Endothelial cell of umbilical vein (primary cell): ENCODE measurements at regions not wholly inside any gene's neighbourhood (a gene's known extent, or its start where the extent isn't known, plus 50 kb on each side); places are given as distances from the start of the nearest gene placed in this dataset.

Experiments
- BruUV-seq: library from RNA; stranded (reverse); fragments of 400-500 nt; replicated peaks from 2 replicates; lab custom pipeline; 2021; lab: Mats Ljungman, UMichigan
- CTCF ChIA-PET: fragments of 300-600, 350-600 bp; sonication (Branson Sonifier 250); formaldehyde crosslinking; loops from one replicate; lab custom pipeline; 2021; ENCODE audit warnings: antibody characterized with exemption, inconsistent platforms; lab: Charles Lee
- POLR2A ChIA-PET: fragments of 300-600, 350-600 bp; sonication (Branson Sonifier 250); formaldehyde crosslinking; loops from one replicate; lab custom pipeline; 2021; ENCODE audit warnings: antibody characterized with exemption, inconsistent platforms; lab: Charles Lee
- DNase-seq: peaks from one replicate; pipeline ENCODE4 v3.0.0-alpha.2; 2011; ENCODE audit warnings: low read depth, low spot score
- FAIRE-seq: peaks from 2 replicates; lab custom pipeline; 2011; peaks lifted over from hg19 to GRCh38; lab: Jason Lieb, UNC
- H2AFZ ChIP-seq: 2 replicates; pipeline ENCODE4 v1.6.0; 2012; ENCODE audit warnings: low read depth, low read length, control low read depth, inconsistent platforms
- H3K27ac ChIP-seq: 2 replicates; pipeline ENCODE4 v1.5.1; 2011; ENCODE audit warnings: low read depth, mild to moderate bottlenecking, control low read depth, low read length, moderate library complexity; ENCODE audit not compliant: insufficient read depth
- H3K27me3 ChIP-seq, 2 experiments: 2 replicates each; pipeline versions ENCODE4 v1.6.0 to v1.6.1; 2011; ENCODE audit warnings: low read length in 2 of 2, mixed read lengths in 1 of 2; ENCODE audit not compliant: control insufficient read depth in 2 of 2, insufficient read depth in 2 of 2
- H3K36me3 ChIP-seq, 2 experiments: 2 replicates in 1 of 2; 3 replicates in 1 of 2; pipeline ENCODE4 v1.5.1; 2011; ENCODE audit warnings: low read length in 2 of 2, mild to moderate bottlenecking in 1 of 2, moderate library complexity in 1 of 2; ENCODE audit not compliant: control insufficient read depth in 2 of 2, insufficient read depth in 2 of 2; ENCODE audit errors: extremely low read depth in 1 of 2
- H3K4me1 ChIP-seq: 3 replicates; pipeline ENCODE4 v1.5.1; 2011; ENCODE audit warnings: mild to moderate bottlenecking, low read length; ENCODE audit not compliant: control insufficient read depth, insufficient read depth; ENCODE audit errors: extremely low read depth
- H3K4me2 ChIP-seq: 2 replicates; pipeline ENCODE4 v1.6.1; 2011; ENCODE audit warnings: low read length, control low read depth, mixed read lengths; ENCODE audit not compliant: insufficient read depth
- H3K4me3 ChIP-seq, 3 experiments: fragments of 200-600 bp in 1 of 3; sonication (generic), shearing (Covaris generic) in 1 of 3; replicated peaks in 1 of 3; 2 replicates each; pipeline ENCODE4 v1.5.1; 2011 to 2016; ENCODE audit warnings: control low read depth in 3 of 3, low read length in 3 of 3, mild to moderate bottlenecking in 2 of 3, inconsistent platforms in 1 of 3, low read depth in 1 of 3, moderate library complexity in 1 of 3; ENCODE audit not compliant: insufficient read depth in 1 of 3
- H3K79me2 ChIP-seq: 2 replicates; pipeline ENCODE4 v1.6.0; 2012; ENCODE audit warnings: low read length, inconsistent platforms; ENCODE audit not compliant: control insufficient read depth, insufficient read depth
- H3K9ac ChIP-seq: replicated peaks from 2 replicates; pipeline ENCODE3; 2011; ENCODE audit warnings: low read length, control low read depth; ENCODE audit not compliant: insufficient read depth; ENCODE audit errors: extremely low read depth
- H3K9me1 ChIP-seq: replicated peaks from 3 replicates; pipeline ENCODE4 v1.6.0; 2011; ENCODE audit warnings: mild to moderate bottlenecking, low read length; ENCODE audit not compliant: control insufficient read depth, insufficient read depth; ENCODE audit errors: extremely low read depth
- H3K9me3 ChIP-seq: replicated peaks from 2 replicates; pipeline ENCODE4 v1.5.1; 2012; ENCODE audit warnings: low read length, inconsistent platforms; ENCODE audit not compliant: control insufficient read depth, insufficient read depth
- H4K20me1 ChIP-seq: replicated peaks from 2 replicates; pipeline ENCODE3; 2011; ENCODE audit warnings: mild to moderate bottlenecking, low read length; ENCODE audit not compliant: control insufficient read depth, insufficient read depth; ENCODE audit errors: extremely low read depth
- CTCF ChIP-seq, 2 donors: IDR thresholded peaks; 1 replicate in 1 of 2; 2 replicates in 1 of 2; pipeline ENCODE4 v1.5.1; 2011; ENCODE audit warnings: low read length in 2 of 2, mild to moderate bottlenecking in 2 of 2, moderate library complexity in 2 of 2, control low read depth in 1 of 2, inconsistent platforms in 1 of 2, low read depth in 1 of 2; ENCODE audit not compliant: insufficient read depth in 1 of 2; ENCODE audit errors: extremely low read depth in 1 of 2
- EZH2 ChIP-seq: IDR thresholded peaks from 2 replicates; pipeline ENCODE4 v1.6.1; 2012; ENCODE audit warnings: borderline replicate concordance, low read depth, mild to moderate bottlenecking, moderate library complexity, low read length, inconsistent platforms; ENCODE audit not compliant: severe bottlenecking
- FOS ChIP-seq: IDR thresholded peaks from 2 replicates; pipeline ENCODE4 v1.6.1; 2011; ENCODE audit warnings: mild to moderate bottlenecking, low read length, moderate library complexity, borderline replicate concordance; ENCODE audit not compliant: insufficient read depth
- GATA2 ChIP-seq: IDR thresholded peaks from 2 replicates; pipeline ENCODE4 v1.7.0; 2011; ENCODE audit warnings: low read depth, mild to moderate bottlenecking, moderate library complexity, mixed read lengths, low read length; ENCODE audit not compliant: insufficient read length, insufficient read depth
- JUN ChIP-seq: IDR thresholded peaks from 2 replicates; pipeline ENCODE4 v1.6.1; 2011; ENCODE audit warnings: borderline replicate concordance, low read depth; ENCODE audit not compliant: insufficient read length, insufficient read depth
- MAX ChIP-seq: IDR thresholded peaks from 2 replicates; pipeline ENCODE4 v1.6.1; 2011; ENCODE audit not compliant: insufficient read depth, insufficient read length
- MYC ChIP-seq: IDR thresholded peaks from one replicate; pipeline ENCODE4 v1.6.1; 2011; ENCODE audit warnings: mild to moderate bottlenecking, low read depth, low read length
- POLR2A ChIP-seq: IDR thresholded peaks from 2 replicates; pipeline ENCODE4 v1.6.1; 2012; ENCODE audit warnings: low read depth, mild to moderate bottlenecking, control low read depth, low read length
- POLR2AphosphoS5 ChIP-seq: IDR thresholded peaks from 2 replicates; pipeline ENCODE4 v1.6.1; 2012; ENCODE audit warnings: low read depth, mild to moderate bottlenecking, control low read depth, low read length, moderate library complexity; ENCODE audit not compliant: insufficient read depth
- dilution Hi-C: fragments of 300-500 bp; cut with MboI; formaldehyde crosslinking; loops from one replicate; pipeline ENCODE4 v1.15.0; 2019; ENCODE audit warnings: low sequenced_read_pairs; ENCODE audit not compliant: extremely low pct_ligation_motif_present
- intact Hi-C: fragments of 100-400 bp; cut with micrococcal nuclease; formaldehyde crosslinking; loops from one replicate; pipeline ENCODE4 v1.10.0; 2022

- no peaks in the 10 kb centered on the region for H3K9me1 ChIP-seq
- intact Hi-C loops (no loop called here), dilution Hi-C loops (no loop called here)
- H3K27ac ChIP-seq: no peak overlapping the region
- POLR2A ChIA-PET: no interaction called here
- H3K27me3 ChIP-seq: no peaks in the 10 kb centered on the region
- TF ChIP-seq EZH2 (no peak), MYC (no peak), POLR2AphosphoS5 (no peak), JUN (no peak), GATA2 (no peak), MAX (no peak), FOS (no peak), POLR2A (no peak), CTCF (IDR thresholded peaks at IDR 0.05; ENCODE audit: extremely low read depth in 1 of 2, insufficient read depth in 1 of 2, low read depth in 1 of 2, low read length in 2 of 2) (no peak)
- DNase-seq (no peak), FAIRE-seq (no peak)
- BruUV-seq: no TSS peak
- no peak overlapping the region for H3K4me2 ChIP-seq
- H3K4me3 ChIP-seq: no peak overlapping the region
- no peaks in the 10 kb centered on the region for H4K20me1 ChIP-seq
- no peak overlapping the region for H3K9ac ChIP-seq
- no peaks in the 10 kb centered on the region for H3K79me2 ChIP-seq
- H3K9me3 ChIP-seq: peaks cover 2% of the 10 kb centered on the region
- H3K4me1 ChIP-seq: no peaks in the 10 kb centered on the region
- no peak overlapping the region for H2AFZ ChIP-seq
- no peaks in the 10 kb centered on the region for H3K36me3 ChIP-seq
- CTCF ChIA-PET: no interaction called here
These were observed 1243.5 kb downstream of the BRD1 start for GRCh38 chr22:48584170-48584569.
